Trophoblast cell (in vitro differentiated cells and primary cell): ENCODE measurements at regions not wholly inside any gene's neighbourhood (a gene's known extent, or its start where the extent isn't known, plus 50 kb on each side); places are given as distances from the start of the nearest gene placed in this dataset.
A peak's percentile ranks its signal among the peaks of the same experiment; 100 is the strongest.

Experiments
- DNase-seq, 2 donors: peaks; one replicate each; pipeline ENCODE4 v3.0.0-alpha.2; 2016
- H2AFZ ChIP-seq: 2 replicates; pipeline ENCODE4 v1.6.1; 2013; ENCODE audit warnings: low read length, moderate library complexity, mild to moderate bottlenecking; ENCODE audit not compliant: insufficient read depth, poor library complexity
- H2AK5ac ChIP-seq: 2 replicates; pipeline ENCODE4 v1.6.1; 2013; ENCODE audit warnings: mild to moderate bottlenecking, low read length
- H2BK120ac ChIP-seq: 2 replicates; pipeline ENCODE4 v1.6.1; 2013; ENCODE audit warnings: low read length, mild to moderate bottlenecking, moderate library complexity; ENCODE audit not compliant: insufficient read depth, poor library complexity
- H2BK12ac ChIP-seq: 2 replicates; pipeline ENCODE4 v1.6.1; 2013; ENCODE audit warnings: mild to moderate bottlenecking, low read length, moderate library complexity
- H2BK5ac ChIP-seq: 2 replicates; pipeline ENCODE4 v1.6.1; 2013; ENCODE audit warnings: low read length, low read depth, moderate library complexity, mild to moderate bottlenecking; ENCODE audit not compliant: poor library complexity
- H3K14ac ChIP-seq: 2 replicates; pipeline ENCODE4 v1.6.1; 2013; ENCODE audit warnings: mild to moderate bottlenecking, low read length
- H3K18ac ChIP-seq: 2 replicates; pipeline ENCODE4 v1.6.1; 2013; ENCODE audit warnings: mild to moderate bottlenecking, low read length
- H3K23ac ChIP-seq: 2 replicates; pipeline ENCODE4 v1.6.1; 2013; ENCODE audit warnings: low read length
- H3K27ac ChIP-seq: 2 replicates; pipeline ENCODE4 v1.5.1; 2013; ENCODE audit warnings: low read depth, mild to moderate bottlenecking, inconsistent platforms, low read length, moderate library complexity
- H3K27me3 ChIP-seq: 2 replicates; pipeline ENCODE4 v1.6.1; 2013; ENCODE audit warnings: inconsistent platforms, mild to moderate bottlenecking, low read length, moderate library complexity; ENCODE audit not compliant: insufficient read depth
- H3K36me3 ChIP-seq, 2 experiments: 1 replicate in 1 of 2; 2 replicates in 1 of 2; pipeline ENCODE4 v1.6.1; 2013; ENCODE audit warnings: low read length in 2 of 2, mild to moderate bottlenecking in 2 of 2, moderate library complexity in 1 of 2; ENCODE audit not compliant: insufficient read depth in 2 of 2, control insufficient read depth in 1 of 2
- H3K4ac ChIP-seq: 2 replicates; pipeline ENCODE4 v1.6.1; 2013; ENCODE audit warnings: low read depth, mild to moderate bottlenecking, low read length, moderate library complexity
- H3K4me1 ChIP-seq, 2 experiments: 1 replicate in 1 of 2; 2 replicates in 1 of 2; pipeline ENCODE4 v1.6.1; 2013; ENCODE audit warnings: low read length in 2 of 2, mild to moderate bottlenecking in 2 of 2, moderate library complexity in 1 of 2; ENCODE audit not compliant: insufficient read depth in 2 of 2, control insufficient read depth in 1 of 2
- H3K4me2 ChIP-seq: 2 replicates; pipeline ENCODE4 v1.6.1; 2013; ENCODE audit warnings: inconsistent platforms, mild to moderate bottlenecking, low read length, moderate library complexity
- H3K4me3 ChIP-seq: 2 replicates; pipeline ENCODE4 v1.5.1; 2013; ENCODE audit warnings: mild to moderate bottlenecking, low read depth, low read length, inconsistent platforms
- H3K79me1 ChIP-seq: one replicate; pipeline ENCODE4 v1.6.1; 2013; ENCODE audit warnings: low read length
- H3K79me2 ChIP-seq: 2 replicates; pipeline ENCODE4 v1.6.1; 2013; ENCODE audit warnings: low read length, mild to moderate bottlenecking; ENCODE audit not compliant: control insufficient read depth, insufficient read depth, poor library complexity
- H3K9ac ChIP-seq: 2 replicates; pipeline ENCODE4 v1.6.1; 2013; ENCODE audit warnings: mild to moderate bottlenecking, low read length
- H3K9me3 ChIP-seq: 2 replicates; pipeline ENCODE4 v1.6.1; 2013; ENCODE audit warnings: low read depth, mild to moderate bottlenecking, control low read depth, inconsistent platforms, low read length; ENCODE audit not compliant: insufficient read depth
- H4K12ac ChIP-seq: 2 replicates; pipeline ENCODE4 v1.6.1; 2013; ENCODE audit warnings: low read depth, mild to moderate bottlenecking, low read length, moderate library complexity
- H4K8ac ChIP-seq: 2 replicates; pipeline ENCODE4 v1.6.1; 2013; ENCODE audit warnings: low read depth, mild to moderate bottlenecking, low read length, moderate library complexity
- H4K91ac ChIP-seq: one replicate; pipeline ENCODE4 v1.6.1; 2013; ENCODE audit warnings: low read depth, mild to moderate bottlenecking, low read length, moderate library complexity
- WGBS: extraction: QIAGEN DNeasy Blood & Tissue Kit; methylation state at CpG from one replicate; pipeline ENCODE4 v1.1.7; 2013; ENCODE audit warnings: missing lambda C conversion rate; ENCODE audit not compliant: insufficient read length, insufficient coverage; ENCODE audit errors: extremely low coverage; 5-methylcytosine and 5-hydroxymethylcytosine counted together

- Histone ChIP-seq H3K9ac (no peak overlapping the region), H3K27me3 (no peaks in the 10 kb centered on the region), H4K12ac (no peak overlapping the region), H3K23ac (no peak overlapping the region), H3K4me3 (no peak overlapping the region), H3K14ac (no peak overlapping the region), H3K4me2 (no peak overlapping the region), H3K4ac (no peak overlapping the region), H4K91ac (no peak overlapping the region), H4K8ac (no peak overlapping the region), H2BK120ac (no peak overlapping the region), H2BK5ac (no peak overlapping the region), H2AK5ac (no peak overlapping the region), H3K79me2 (no peaks in the 10 kb centered on the region), H3K4me1 (peaks cover 3 to 6% of the 10 kb centered on the region in 2 experiments), H2BK12ac (no peak overlapping the region), H3K27ac (no peak overlapping the region), H3K18ac (no peak overlapping the region), H3K9me3 (no peaks in the 10 kb centered on the region), H3K36me3 (no peaks in the 10 kb centered on the region), H3K79me1 (no peaks in the 10 kb centered on the region), H2AFZ (no peak overlapping the region)
- WGBS: no CpG with 5 or more reads among the region's 6 CpGs
- DNase-seq: peak in 1 of 2 donors; percentile 34
These were observed 75.8 kb upstream of the E2F3 start for GRCh38 chr6:20325641-20326421.

GRCh38 chr6:20326422-20326728, 75.3 kb upstream of the E2F3 start:
- Histone ChIP-seq H2BK12ac (no peak overlapping the region), H3K36me3 (no peaks in the 10 kb centered on the region), H3K27me3 (no peaks in the 10 kb centered on the region), H2BK120ac (no peak overlapping the region), H4K8ac (no peak overlapping the region), H3K18ac (no peak overlapping the region), H2AK5ac (no peak overlapping the region), H3K4me2 (no peak overlapping the region), H2BK5ac (no peak overlapping the region), H3K23ac (no peak overlapping the region), H3K79me2 (no peaks in the 10 kb centered on the region), H2AFZ (no peak overlapping the region), H3K4me1 (peaks cover 3 to 6% of the 10 kb centered on the region in 2 experiments), H3K4me3 (no peak overlapping the region), H4K12ac (no peak overlapping the region), H3K27ac (no peak overlapping the region), H3K9me3 (no peaks in the 10 kb centered on the region), H3K9ac (no peak overlapping the region), H4K91ac (no peak overlapping the region), H3K79me1 (no peaks in the 10 kb centered on the region), H3K4ac (no peak overlapping the region), H3K14ac (no peak overlapping the region)
- DNase-seq: no peak
- no CpG with 5 or more reads among the region's 1 CpG for WGBS

DNA sequence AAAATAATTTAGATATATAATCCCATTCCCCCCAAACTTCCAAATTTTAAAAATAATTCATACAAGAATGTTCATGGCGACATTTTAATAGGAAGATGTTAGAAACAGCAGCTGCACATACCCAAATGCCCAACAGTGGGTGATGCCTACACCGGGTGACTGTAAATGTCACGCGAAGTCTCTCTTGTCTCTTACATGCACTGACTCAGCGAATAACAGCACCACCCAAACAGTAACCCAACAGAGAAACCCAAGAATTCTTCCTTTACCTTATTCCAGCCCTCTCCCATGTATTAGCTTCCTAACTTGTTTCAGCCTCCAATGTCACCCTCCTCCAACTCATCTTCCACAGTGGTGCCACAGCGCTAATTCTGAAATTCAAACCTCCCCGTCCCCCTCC, 74.5 kb upstream of the E2F3 start:
- Histone ChIP-seq H4K12ac (no peak overlapping the region), H3K27ac (no peak overlapping the region), H2BK120ac (no peak overlapping the region), H4K91ac (no peak overlapping the region), H3K9me3 (no peaks in the 10 kb centered on the region), H2AFZ (no peak overlapping the region), H3K23ac (no peak overlapping the region), H2AK5ac (no peak overlapping the region), H3K79me1 (no peaks in the 10 kb centered on the region), H3K14ac (no peak overlapping the region), H3K4me2 (no peak overlapping the region), H2BK12ac (no peak overlapping the region), H3K27me3 (no peaks in the 10 kb centered on the region), H3K18ac (no peak overlapping the region), H3K4me1 (peaks cover 3 to 6% of the 10 kb centered on the region in 2 experiments), H3K79me2 (no peaks in the 10 kb centered on the region), H3K4me3 (no peak overlapping the region), H3K4ac (no peak overlapping the region), H4K8ac (no peak overlapping the region), H3K9ac (no peak overlapping the region), H2BK5ac (no peak overlapping the region), H3K36me3 (no peaks in the 10 kb centered on the region)
- no CpG with 5 or more reads among the region's 7 CpGs for WGBS
- no peak for DNase-seq

- no peak overlapping the region for H4K91ac ChIP-seq
These were observed 73.3 kb upstream of the E2F3 start for GRCh38 chr6:20328266-20328923.

More at GRCh38 chr6:20328266-20328923, 73.3 kb upstream of the E2F3 start:
- H3K27ac ChIP-seq: no peak overlapping the region
- H3K9ac ChIP-seq: no peak overlapping the region
- H3K4ac ChIP-seq: no peak overlapping the region
- no peak overlapping the region for H2AFZ ChIP-seq
- no CpG with 5 or more reads among the region's 5 CpGs for WGBS
- no peak overlapping the region for H3K18ac ChIP-seq
- peak; percentile 86 to 95 for DNase-seq
- H3K9me3 ChIP-seq: no peaks in the 10 kb centered on the region
- no peak overlapping the region for H2BK12ac ChIP-seq
- H3K4me3 ChIP-seq: no peak overlapping the region
- H4K8ac ChIP-seq: no peak overlapping the region
- H3K4me2 ChIP-seq: no peak overlapping the region
- no peak overlapping the region for H2BK120ac ChIP-seq
- no peak overlapping the region for H2AK5ac ChIP-seq
- no peaks in the 10 kb centered on the region for H3K79me2 ChIP-seq
- no peak overlapping the region for H4K12ac ChIP-seq
- H2BK5ac ChIP-seq: no peak overlapping the region
- peaks cover 3 to 6% of the 10 kb centered on the region in 2 experiments for H3K4me1 ChIP-seq
- no peaks in the 10 kb centered on the region for H3K36me3 ChIP-seq
- H3K14ac ChIP-seq: no peak overlapping the region
- H3K23ac ChIP-seq: no peak overlapping the region
- H3K27me3 ChIP-seq: no peaks in the 10 kb centered on the region
- H3K79me1 ChIP-seq: no peaks in the 10 kb centered on the region
